ENCODE measurements at regions not wholly inside any gene's neighbourhood (a gene's known extent, or its start where the extent isn't known, plus 50 kb on each side); places are given as distances from the start of the nearest gene placed in this dataset.

GRCh38 chr1:193359631-193360030 lies 173.2 kb upstream of the B3GALT2 start:
- no peaks in the 10 kb centered on the region for H3K9me3 Mint-ChIP-seq
- H3K27me3 ChIP-seq (ENCODE audit: insufficient read depth, low read length, poor library complexity, severe bottlenecking): no peaks in the 10 kb centered on the region
- H3K27ac ChIP-seq (ENCODE audit: low read depth, low read length): no peak overlapping the region
- no peaks in the 10 kb centered on the region for H3K36me3 Mint-ChIP-seq
- no peak overlapping the region for H3K27ac Mint-ChIP-seq
- no peaks in the 10 kb centered on the region for H3K9me3 ChIP-seq (ENCODE audit: low read length)
- no peak overlapping the region for H3K4me3 ChIP-seq (ENCODE audit: low read length)
- no peak for DNase-seq
- no peaks in the 10 kb centered on the region for H3K36me3 ChIP-seq (ENCODE audit: insufficient read depth, low read length)
- ChIA-PET POLR2A (no interaction called here), CTCF (no interaction called here)
- no peaks in the 10 kb centered on the region for H3K4me1 Mint-ChIP-seq
- no peak overlapping the region for H3K4me3 Mint-ChIP-seq
- no peaks in the 10 kb centered on the region for H3K27me3 Mint-ChIP-seq
- H3K4me1 ChIP-seq (ENCODE audit: insufficient read depth, low read length): no peaks in the 10 kb centered on the region

- H3K36me3 Mint-ChIP-seq: peaks cover 0 to 2% (median under 1%) of the 10 kb centered on the region in 3 donors
- Histone ChIP-seq H3K4me3 (ENCODE audit: low read length) (no peak overlapping the region), H3K4me1 (ENCODE audit: insufficient read depth, low read length) (no peaks in the 10 kb centered on the region), H3K27me3 (ENCODE audit: insufficient read depth, low read length, poor library complexity, severe bottlenecking) (no peaks in the 10 kb centered on the region), H3K9me3 (ENCODE audit: low read length) (no peaks in the 10 kb centered on the region), H3K36me3 (ENCODE audit: insufficient read depth, low read length) (no peaks in the 10 kb centered on the region), H3K27ac (ENCODE audit: low read depth, low read length) (no peak overlapping the region)
- no peaks in the 10 kb centered on the region for H3K27me3 Mint-ChIP-seq
- no peak for DNase-seq
- no peaks in the 10 kb centered on the region for H3K9me3 Mint-ChIP-seq
- H3K4me1 Mint-ChIP-seq: no peaks in the 10 kb centered on the region
- no peak overlapping the region for H3K4me3 Mint-ChIP-seq
- ChIA-PET CTCF (no interaction called here), POLR2A (no interaction called here)
- H3K27ac Mint-ChIP-seq: no peak overlapping the region
Measured at GRCh38 chr1:193358419-193358818, 172.0 kb upstream of the B3GALT2 start.

GRCh38 chr1:193356249-193356648 lies 169.8 kb upstream of the B3GALT2 start:
- Mint-ChIP-seq H3K36me3 (peaks cover 0 to 3% (median 2%) of the 10 kb centered on the region in 3 donors), H3K27me3 (no peaks in the 10 kb centered on the region), H3K9me3 (no peaks in the 10 kb centered on the region), H3K4me3 (no peak overlapping the region), H3K4me1 (no peaks in the 10 kb centered on the region), H3K27ac (no peak overlapping the region)
- H3K4me1 ChIP-seq (ENCODE audit: insufficient read depth, low read length): no peaks in the 10 kb centered on the region
- ChIA-PET CTCF (no interaction called here), POLR2A (no interaction called here)
- no peaks in the 10 kb centered on the region for H3K27me3 ChIP-seq (ENCODE audit: insufficient read depth, low read length, poor library complexity, severe bottlenecking)
- DNase-seq: no peak
- no peak overlapping the region for H3K27ac ChIP-seq (ENCODE audit: low read depth, low read length)
- H3K9me3 ChIP-seq (ENCODE audit: low read length): no peaks in the 10 kb centered on the region
- H3K36me3 ChIP-seq (ENCODE audit: insufficient read depth, low read length): no peaks in the 10 kb centered on the region
- no peak overlapping the region for H3K4me3 ChIP-seq (ENCODE audit: low read length)

DNA sequence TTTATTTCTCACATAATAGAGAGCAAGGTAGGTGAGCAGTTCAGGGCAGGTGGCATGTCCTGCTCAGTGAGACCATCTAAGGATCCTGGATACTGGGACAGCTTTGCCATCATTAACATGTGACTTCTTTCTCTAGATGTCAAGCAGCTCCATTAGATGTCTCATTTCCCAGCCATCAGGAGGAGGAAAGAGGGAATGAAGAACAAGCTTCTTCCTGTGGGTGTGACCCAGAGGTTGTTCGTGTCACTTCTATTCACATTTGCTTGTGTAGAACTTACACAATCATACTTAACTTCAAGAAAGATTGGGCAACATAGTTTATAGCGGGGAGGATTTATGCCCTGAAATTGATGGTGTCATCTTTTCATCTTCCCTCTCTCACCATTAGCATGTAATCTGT lies 169.2 kb upstream of the B3GALT2 start:
- H3K27ac Mint-ChIP-seq: peak overlapping the region in 1 of 8 donors; percentile 71
- no peaks in the 10 kb centered on the region for H3K4me1 Mint-ChIP-seq
- no peak for DNase-seq
- H3K27me3 ChIP-seq (ENCODE audit: insufficient read depth, low read length, poor library complexity, severe bottlenecking): no peaks in the 10 kb centered on the region
- no peaks in the 10 kb centered on the region for H3K4me1 ChIP-seq (ENCODE audit: insufficient read depth, low read length)
- no peaks in the 10 kb centered on the region for H3K27me3 Mint-ChIP-seq
- no peak overlapping the region for H3K27ac ChIP-seq (ENCODE audit: low read depth, low read length)
- H3K4me3 ChIP-seq (ENCODE audit: low read length): no peak overlapping the region
- peaks cover 0 to 3% (median 2%) of the 10 kb centered on the region in 3 donors for H3K36me3 Mint-ChIP-seq
- no peaks in the 10 kb centered on the region for H3K36me3 ChIP-seq (ENCODE audit: insufficient read depth, low read length)
- ChIA-PET CTCF (no interaction called here), POLR2A (no interaction called here)
- H3K9me3 ChIP-seq (ENCODE audit: low read length): no peaks in the 10 kb centered on the region
- no peak overlapping the region for H3K4me3 Mint-ChIP-seq
- no peaks in the 10 kb centered on the region for H3K9me3 Mint-ChIP-seq

- Mint-ChIP-seq H3K4me3 (no peak overlapping the region), H3K9me3 (no peaks in the 10 kb centered on the region), H3K36me3 (peaks cover 0 to 3% (median 2%) of the 10 kb centered on the region in 3 donors), H3K4me1 (no peaks in the 10 kb centered on the region), H3K27me3 (no peaks in the 10 kb centered on the region), H3K27ac (no peak overlapping the region)
- ChIA-PET CTCF (no interaction called here), POLR2A (no interaction called here)
- H3K27ac ChIP-seq (ENCODE audit: low read depth, low read length): no peak overlapping the region
- no peak overlapping the region for H3K4me3 ChIP-seq (ENCODE audit: low read length)
- DNase-seq: no peak
- no peaks in the 10 kb centered on the region for H3K36me3 ChIP-seq (ENCODE audit: insufficient read depth, low read length)
- no peaks in the 10 kb centered on the region for H3K4me1 ChIP-seq (ENCODE audit: insufficient read depth, low read length)
- H3K27me3 ChIP-seq (ENCODE audit: insufficient read depth, low read length, poor library complexity, severe bottlenecking): no peaks in the 10 kb centered on the region
- H3K9me3 ChIP-seq (ENCODE audit: low read length): no peaks in the 10 kb centered on the region
Measured at GRCh38 chr1:193355178-193355577, 168.8 kb upstream of the B3GALT2 start.

GRCh38 chr1:193348769-193349535 lies 162.5 kb upstream of the B3GALT2 start:
- H3K4me3 ChIP-seq (ENCODE audit: low read length): no peak overlapping the region
- no peaks in the 10 kb centered on the region for H3K4me1 ChIP-seq (ENCODE audit: insufficient read depth, low read length)
- ChIA-PET POLR2A (no interaction called here), CTCF (no interaction called here)
- no peaks in the 10 kb centered on the region for H3K9me3 ChIP-seq (ENCODE audit: low read length)
- H3K36me3 ChIP-seq (ENCODE audit: insufficient read depth, low read length): no peaks in the 10 kb centered on the region
- H3K27me3 Mint-ChIP-seq: no peaks in the 10 kb centered on the region
- H3K4me1 Mint-ChIP-seq: no peaks in the 10 kb centered on the region
- no peak overlapping the region for H3K27ac Mint-ChIP-seq
- no peak for DNase-seq
- no peak overlapping the region for H3K4me3 Mint-ChIP-seq
- peaks cover 0 to 2% (median 0%) of the 10 kb centered on the region in 5 donors for H3K9me3 Mint-ChIP-seq
- H3K27ac ChIP-seq (ENCODE audit: low read depth, low read length): no peak overlapping the region
- no peaks in the 10 kb centered on the region for H3K27me3 ChIP-seq (ENCODE audit: insufficient read depth, low read length, poor library complexity, severe bottlenecking)
- H3K36me3 Mint-ChIP-seq: peaks cover 0 to 6% (median 2%) of the 10 kb centered on the region in 3 donors

DNA sequence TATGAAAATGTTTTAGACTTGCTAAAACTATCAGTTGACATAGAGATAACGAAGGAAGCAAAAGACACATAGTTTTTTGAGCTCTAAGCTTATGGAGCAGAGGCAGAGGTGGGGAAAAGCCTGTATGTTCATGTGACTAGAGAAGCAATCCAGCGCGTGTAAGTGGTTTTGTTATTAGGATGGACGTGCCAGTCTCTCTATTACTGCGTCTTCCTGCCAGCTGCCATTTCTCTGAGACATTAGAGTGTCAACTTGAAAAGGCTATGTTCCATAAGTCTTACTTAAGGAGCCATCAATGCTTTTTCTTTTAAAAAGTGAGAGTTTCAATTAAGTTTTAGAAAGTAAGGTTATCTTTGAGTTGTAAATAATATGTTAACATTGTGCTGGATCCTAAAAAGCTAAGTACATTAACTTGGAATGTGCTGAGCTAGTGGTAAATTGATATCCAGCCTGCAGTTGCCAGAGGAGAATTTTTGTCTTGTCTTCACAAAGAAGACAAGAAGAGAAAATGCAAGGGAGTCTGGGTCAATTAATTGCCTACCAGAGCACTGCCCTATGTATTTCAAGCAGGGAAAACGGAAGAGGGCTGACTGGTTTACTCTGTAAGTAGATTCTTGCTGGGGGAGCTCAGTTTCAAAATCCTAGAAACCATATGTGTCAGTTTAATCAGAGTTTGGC lies 161.8 kb upstream of the B3GALT2 start:
- POLR2A ChIA-PET: no interaction called here
- peaks cover 0 to 2% (median 0%) of the 10 kb centered on the region in 5 donors for H3K9me3 Mint-ChIP-seq
- H3K9me3 ChIP-seq (ENCODE audit: low read length): no peaks in the 10 kb centered on the region
- H3K4me3 Mint-ChIP-seq: no peak overlapping the region
- H3K27me3 Mint-ChIP-seq: no peaks in the 10 kb centered on the region
- H3K27me3 ChIP-seq (ENCODE audit: insufficient read depth, low read length, poor library complexity, severe bottlenecking): no peaks in the 10 kb centered on the region
- CTCF ChIA-PET: no interaction called here
- peaks cover 0 to 3% (median 0%) of the 10 kb centered on the region in 3 donors for H3K36me3 Mint-ChIP-seq
- no peaks in the 10 kb centered on the region for H3K36me3 ChIP-seq (ENCODE audit: insufficient read depth, low read length)
- no peak overlapping the region for H3K27ac Mint-ChIP-seq
- no peak overlapping the region for H3K4me3 ChIP-seq (ENCODE audit: low read length)
- no peak for DNase-seq
- no peaks in the 10 kb centered on the region for H3K4me1 Mint-ChIP-seq
- H3K27ac ChIP-seq (ENCODE audit: low read depth, low read length): no peak overlapping the region
- H3K4me1 ChIP-seq (ENCODE audit: insufficient read depth, low read length): no peaks in the 10 kb centered on the region

DNA sequence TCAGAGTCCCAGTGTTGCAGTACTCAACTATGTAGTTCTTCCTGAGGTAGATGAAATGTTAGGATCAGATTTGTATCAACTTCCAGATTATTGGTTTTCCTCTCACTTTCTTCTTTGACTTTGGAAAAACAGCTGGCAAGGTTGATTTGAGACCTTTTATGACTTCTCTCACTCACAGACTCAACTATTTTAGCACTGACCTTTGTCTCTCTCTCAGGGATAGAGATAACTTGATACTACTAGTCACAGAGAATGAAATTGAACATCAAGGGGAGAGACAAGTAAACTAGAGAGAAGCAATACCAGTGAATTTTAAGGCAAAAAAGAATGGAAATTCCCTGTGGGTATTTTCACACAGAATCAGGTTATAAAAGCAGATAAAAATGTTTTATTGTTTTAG lies 159.7 kb upstream of the B3GALT2 start:
- DNase-seq: no peak
- CTCF ChIA-PET: no interaction called here
- no peaks in the 10 kb centered on the region for H3K4me1 Mint-ChIP-seq

More for the DNA sequence above, 159.7 kb upstream of the B3GALT2 start:
- Histone ChIP-seq H3K4me3 (ENCODE audit: low read length) (no peak overlapping the region), H3K27me3 (ENCODE audit: insufficient read depth, low read length, poor library complexity, severe bottlenecking) (no peaks in the 10 kb centered on the region), H3K9me3 (ENCODE audit: low read length) (no peaks in the 10 kb centered on the region), H3K27ac (ENCODE audit: low read depth, low read length) (no peak overlapping the region), H3K36me3 (ENCODE audit: insufficient read depth, low read length) (no peaks in the 10 kb centered on the region), H3K4me1 (ENCODE audit: insufficient read depth, low read length) (no peaks in the 10 kb centered on the region)
- POLR2A ChIA-PET: no interaction called here
- no peaks in the 10 kb centered on the region for H3K27me3 Mint-ChIP-seq
- peaks cover 0 to 2% (median 0%) of the 10 kb centered on the region in 5 donors for H3K9me3 Mint-ChIP-seq
- peaks cover 0 to 8% (median 0%) of the 10 kb centered on the region in 3 donors for H3K36me3 Mint-ChIP-seq
- no peak overlapping the region for H3K27ac Mint-ChIP-seq
- H3K4me3 Mint-ChIP-seq: no peak overlapping the region
